ENCODE measurements at regions not wholly inside any gene's neighbourhood (a gene's known extent, or its start where the extent isn't known, plus 50 kb on each side); places are given as distances from the start of the nearest gene placed in this dataset.

GRCh38 chr1:57600424-57600823 lies 176.6 kb upstream of the DAB1 start:
- TF ChIP-seq, protein P1, sequence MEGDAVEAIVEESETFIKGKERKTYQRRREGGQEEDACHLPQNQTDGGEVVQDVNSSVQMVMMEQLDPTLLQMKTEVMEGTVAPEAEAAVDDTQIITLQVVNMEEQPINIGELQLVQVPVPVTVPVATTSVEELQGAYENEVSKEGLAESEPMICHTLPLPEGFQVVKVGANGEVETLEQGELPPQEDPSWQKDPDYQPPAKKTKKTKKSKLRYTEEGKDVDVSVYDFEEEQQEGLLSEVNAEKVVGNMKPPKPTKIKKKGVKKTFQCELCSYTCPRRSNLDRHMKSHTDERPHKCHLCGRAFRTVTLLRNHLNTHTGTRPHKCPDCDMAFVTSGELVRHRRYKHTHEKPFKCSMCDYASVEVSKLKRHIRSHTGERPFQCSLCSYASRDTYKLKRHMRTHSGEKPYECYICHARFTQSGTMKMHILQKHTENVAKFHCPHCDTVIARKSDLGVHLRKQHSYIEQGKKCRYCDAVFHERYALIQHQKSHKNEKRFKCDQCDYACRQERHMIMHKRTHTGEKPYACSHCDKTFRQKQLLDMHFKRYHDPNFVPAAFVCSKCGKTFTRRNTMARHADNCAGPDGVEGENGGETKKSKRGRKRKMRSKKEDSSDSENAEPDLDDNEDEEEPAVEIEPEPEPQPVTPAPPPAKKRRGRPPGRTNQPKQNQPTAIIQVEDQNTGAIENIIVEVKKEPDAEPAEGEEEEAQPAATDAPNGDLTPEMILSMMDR (IDR thresholded peaks at IDR 0.05): no peak

GRCh38 chr1:57599236-57599994 lies 175.6 kb upstream of the DAB1 start:
- TF ChIP-seq, protein P1 (IDR thresholded peaks at IDR 0.05): no peak

- TF ChIP-seq, protein P1 (IDR thresholded peaks at IDR 0.05): no peak
Measured at GRCh38 chr1:57597036-57597435, 173.2 kb upstream of the DAB1 start.

DNA sequence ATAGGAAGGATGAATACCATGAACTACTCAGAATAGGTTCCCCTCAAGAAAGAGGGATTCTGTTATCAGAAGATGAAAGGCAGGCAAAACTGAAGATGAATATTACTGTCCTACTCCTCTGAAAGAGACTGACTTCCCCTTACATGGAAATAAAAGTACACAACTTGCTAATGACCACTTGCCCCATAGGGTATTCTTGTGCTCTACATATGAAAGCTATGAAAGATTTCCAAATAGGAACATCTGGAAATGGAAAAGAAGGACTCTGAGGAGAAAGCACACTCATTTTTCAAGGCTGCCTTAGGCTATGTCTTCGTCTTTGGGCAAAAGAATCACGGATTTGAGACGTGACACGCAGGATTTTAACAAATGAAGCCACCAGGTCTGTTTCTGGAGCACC lies 170.1 kb upstream of the DAB1 start:
- TF ChIP-seq, protein P1 (IDR thresholded peaks at IDR 0.05): no peak

- TF ChIP-seq, protein P1 (IDR thresholded peaks at IDR 0.05): no peak
Measured at GRCh38 chr1:57591842-57592241, 168.0 kb upstream of the DAB1 start.

GRCh38 chr1:57590978-57591377 lies 167.1 kb upstream of the DAB1 start:
- TF ChIP-seq, protein P1 (IDR thresholded peaks at IDR 0.05): no peak

DNA sequence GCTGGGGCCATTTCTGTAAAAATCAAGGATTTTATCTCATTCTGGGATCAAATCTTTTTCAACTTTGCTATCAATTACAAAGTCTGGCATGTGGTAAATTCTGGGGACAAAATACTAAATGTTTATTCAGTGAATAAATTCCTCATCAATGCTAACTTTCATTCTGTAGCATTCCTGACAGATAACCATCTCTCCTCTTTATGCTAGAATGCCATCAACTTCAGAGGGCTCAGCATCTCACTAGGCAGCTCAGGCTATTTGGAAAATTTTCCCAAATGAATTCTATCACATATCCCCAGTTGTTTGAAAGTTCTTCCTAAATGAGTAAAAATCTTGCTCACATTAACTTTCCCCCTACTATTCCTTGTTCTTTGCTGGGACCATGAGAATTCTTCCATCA lies 163.0 kb upstream of the DAB1 start:
- TF ChIP-seq, protein P1 (IDR thresholded peaks at IDR 0.05): no peak

DNA sequence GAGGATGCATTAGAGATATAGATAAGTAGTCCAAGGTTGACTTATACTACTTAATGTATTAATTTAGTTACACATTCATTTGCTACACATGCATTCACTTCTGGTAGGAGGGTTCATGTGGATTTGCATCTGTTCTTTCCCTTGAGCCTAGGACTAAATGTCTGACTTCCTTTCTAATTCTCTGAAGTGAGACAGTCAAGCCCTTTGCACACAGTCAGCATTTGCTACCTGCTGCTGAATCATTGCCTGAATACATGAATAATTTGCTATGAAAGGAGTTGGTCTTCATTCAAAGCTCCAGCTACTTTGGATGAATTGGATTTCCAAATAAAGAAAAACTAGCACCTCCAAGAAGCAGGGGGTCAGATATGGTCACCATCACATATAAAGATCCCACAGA lies 154.8 kb upstream of the DAB1 start:
- TF ChIP-seq, protein P1 (IDR thresholded peaks at IDR 0.05): no peak
